HK-2 (cell line): ENCODE measurements at regions not wholly inside any gene's neighbourhood (a gene's known extent, or its start where the extent isn't known, plus 50 kb on each side); places are given as distances from the start of the nearest gene placed in this dataset.
"Not testable (repeated sequence)": the region's sequence is repeated elsewhere in the genome, so short reads cannot be mapped to it uniquely, and the experiment has no call there.

Experiments
- DNase-seq: peaks from one replicate; pipeline ENCODE4 v3.0.0-alpha.2; 2018; ENCODE audit not compliant: unreplicated experiment

- not testable (repeated sequence) for DNase-seq
Observed at GRCh38 chr2:89221474-89221873, 530.0 kb downstream of the RPIA start.

GRCh38 chr2:89222063-89222732 is 530.7 kb downstream of the RPIA start:
- not testable (repeated sequence) for DNase-seq

- not testable (repeated sequence) for DNase-seq
Observed at GRCh38 chr2:89224803-89225202, 533.3 kb downstream of the RPIA start.

- DNase-seq = not testable (repeated sequence)
Observed at GRCh38 chr2:89229979-89230378, 538.5 kb downstream of the RPIA start.

GRCh38 chr2:89231241-89231640 is 539.8 kb downstream of the RPIA start:
- DNase-seq = not testable (repeated sequence)

GRCh38 chr2:89233931-89234330 is 542.5 kb downstream of the RPIA start:
- DNase-seq = not testable (repeated sequence)

GRCh38 chr2:89234818-89235466 is 543.5 kb downstream of the RPIA start:
- DNase-seq = not testable (repeated sequence)

GRCh38 chr2:89236832-89237450 is 545.5 kb downstream of the RPIA start:
- DNase-seq = not testable (repeated sequence)

- not testable (repeated sequence) for DNase-seq
Observed at GRCh38 chr2:89237783-89238182, 546.3 kb downstream of the RPIA start.

GRCh38 chr2:89243114-89243700 is 551.7 kb downstream of the RPIA start:
- DNase-seq = not testable (repeated sequence)

- DNase-seq = not testable (repeated sequence)
Observed at GRCh38 chr2:89244407-89244806, 552.9 kb downstream of the RPIA start.

- DNase-seq = not testable (repeated sequence)
Observed at GRCh38 chr2:89245478-89245877, 554.0 kb downstream of the RPIA start.

GRCh38 chr2:89246027-89246426 is 554.6 kb downstream of the RPIA start:
- not testable (repeated sequence) for DNase-seq

- DNase-seq = not testable (repeated sequence)
Observed at GRCh38 chr2:89246620-89247019, 555.1 kb downstream of the RPIA start.

- not testable (repeated sequence) for DNase-seq
Observed at GRCh38 chr2:89255013-89255412, 563.5 kb downstream of the RPIA start.

- DNase-seq = not testable (repeated sequence)
Observed at GRCh38 chr2:89273443-89273842, 582.0 kb downstream of the RPIA start.

GRCh38 chr2:89280536-89280935 is 589.1 kb downstream of the RPIA start:
- DNase-seq = not testable (repeated sequence)

GRCh38 chr2:89286448-89287080 is 595.1 kb downstream of the RPIA start:
- DNase-seq = not testable (repeated sequence)

- DNase-seq = not testable (repeated sequence)
Observed at GRCh38 chr2:89287084-89287483, 595.6 kb downstream of the RPIA start.

- DNase-seq = not testable (repeated sequence)
Observed at GRCh38 chr2:89291717-89292298, 600.3 kb downstream of the RPIA start.

- DNase-seq = not testable (repeated sequence)
Observed at GRCh38 chr2:89293399-89293798, 601.9 kb downstream of the RPIA start.
